ENCODE measurements at regions not wholly inside any gene's neighbourhood (a gene's known extent, or its start where the extent isn't known, plus 50 kb on each side); places are given as distances from the start of the nearest gene placed in this dataset.

DNA sequence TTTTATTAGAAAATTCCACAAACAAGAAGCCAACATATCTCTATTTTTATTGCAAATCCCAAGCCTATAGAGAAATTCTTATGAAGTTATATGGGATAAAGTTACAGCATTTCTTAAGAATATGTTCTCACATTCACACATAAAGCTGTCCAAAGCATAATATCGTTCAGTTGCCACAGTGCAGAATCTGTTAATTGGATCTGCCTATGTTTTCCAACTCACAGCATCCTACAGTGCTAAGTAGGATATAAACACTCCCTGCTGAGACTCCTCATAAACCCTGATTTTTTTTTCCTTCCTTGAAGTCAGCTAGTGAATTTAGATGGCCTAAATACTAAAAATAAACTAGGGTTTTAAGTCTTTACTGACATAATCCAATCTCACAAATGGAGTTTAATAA, 307.9 kb downstream of the PDGFC start:
- Histone ChIP-seq H3K27ac (ENCODE audit: insufficient read depth, low read length, poor library complexity, severe bottlenecking) (no peak overlapping the region), H3K4me3 (ENCODE audit: low read depth, low read length) (no peak overlapping the region), H3K4me1 (ENCODE audit: control insufficient read depth, insufficient read depth, low read length, poor library complexity, severe bottlenecking) (no peaks in the 10 kb centered on the region), H3K9me3 (ENCODE audit: control insufficient read depth in 2 of 2, low read length in 2 of 2) (peaks cover 0 to 4% of the 10 kb centered on the region in 2 experiments), H3K36me3 (ENCODE audit: control insufficient read depth, insufficient read depth, low read length) (no peaks in the 10 kb centered on the region), H3K27me3 (ENCODE audit: control insufficient read depth, insufficient read depth, low read length) (no peaks in the 10 kb centered on the region)
- DNase-seq = no peak
- Mint-ChIP-seq H3K9me3 (peaks cover 0 to 8% (median 5%) of the 10 kb centered on the region in 7 donors), H3K27ac (no peak overlapping the region), H3K27me3 (no peaks in the 10 kb centered on the region), H3K36me3 (no peaks in the 10 kb centered on the region), H3K4me3 (no peak overlapping the region), H3K4me1 (no peaks in the 10 kb centered on the region)
- no peak for ATAC-seq (ENCODE audit: low read depth in 2 of 2)

DNA sequence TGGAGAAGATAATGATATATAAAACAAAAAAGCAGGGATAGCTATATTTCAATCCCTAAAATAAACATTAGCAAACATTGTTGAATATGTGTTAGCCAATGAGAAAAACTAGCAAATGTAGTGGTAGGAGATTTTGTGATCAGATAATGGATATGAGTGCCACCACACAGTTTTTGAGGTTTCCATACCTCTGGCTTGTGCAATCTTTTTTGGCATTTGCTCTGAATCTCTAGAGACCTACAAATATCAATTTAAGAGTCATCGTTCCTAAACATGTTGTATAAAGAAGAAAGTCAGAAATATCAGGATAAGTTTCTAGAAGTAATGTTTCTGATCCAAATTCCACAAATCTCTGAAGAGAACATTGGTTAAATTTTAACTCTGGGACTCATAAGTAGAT, 308.7 kb downstream of the PDGFC start:
- DNase-seq (no peak), ATAC-seq (ENCODE audit: low read depth in 2 of 2) (no peak)
- Histone ChIP-seq H3K27ac (ENCODE audit: insufficient read depth, low read length, poor library complexity, severe bottlenecking) (no peak overlapping the region), H3K36me3 (ENCODE audit: control insufficient read depth, insufficient read depth, low read length) (no peaks in the 10 kb centered on the region), H3K4me3 (ENCODE audit: low read depth, low read length) (no peak overlapping the region), H3K4me1 (ENCODE audit: control insufficient read depth, insufficient read depth, low read length, poor library complexity, severe bottlenecking) (no peaks in the 10 kb centered on the region), H3K9me3 (ENCODE audit: control insufficient read depth in 2 of 2, low read length in 2 of 2) (peaks cover 0 to 4% of the 10 kb centered on the region in 2 experiments), H3K27me3 (ENCODE audit: control insufficient read depth, insufficient read depth, low read length) (no peaks in the 10 kb centered on the region)
- H3K27ac Mint-ChIP-seq = no peak overlapping the region
- no peaks in the 10 kb centered on the region for H3K27me3 Mint-ChIP-seq
- H3K9me3 Mint-ChIP-seq = peaks cover 0 to 8% (median 5%) of the 10 kb centered on the region in 7 donors
- H3K4me1 Mint-ChIP-seq = no peaks in the 10 kb centered on the region
- H3K4me3 Mint-ChIP-seq = no peak overlapping the region
- no peaks in the 10 kb centered on the region for H3K36me3 Mint-ChIP-seq

DNA sequence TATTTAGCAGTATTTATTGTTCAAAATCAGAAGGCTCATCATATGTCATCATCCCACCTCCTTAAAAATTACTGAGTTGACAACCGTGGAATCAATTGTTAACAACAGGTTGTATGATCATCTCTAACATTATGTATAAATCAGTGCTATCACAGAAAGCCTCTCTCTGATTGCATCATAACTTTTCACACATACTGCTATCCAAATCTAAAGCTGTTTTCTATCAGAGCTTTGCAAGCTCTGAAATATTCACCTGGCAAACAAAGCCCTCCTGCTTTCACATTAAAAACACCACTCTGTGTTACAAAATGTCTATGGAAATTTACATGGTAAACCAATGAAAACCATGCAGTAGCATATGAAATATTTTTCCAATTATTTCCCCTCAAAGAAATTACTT, 310.0 kb downstream of the PDGFC start:
- no peaks in the 10 kb centered on the region for H3K36me3 ChIP-seq (ENCODE audit: control insufficient read depth, insufficient read depth, low read length)
- no peaks in the 10 kb centered on the region for H3K36me3 Mint-ChIP-seq
- no peak overlapping the region for H3K27ac Mint-ChIP-seq
- H3K27me3 Mint-ChIP-seq = no peaks in the 10 kb centered on the region
- no peak overlapping the region for H3K27ac ChIP-seq (ENCODE audit: insufficient read depth, low read length, poor library complexity, severe bottlenecking)
- no peaks in the 10 kb centered on the region for H3K4me1 Mint-ChIP-seq
- no peaks in the 10 kb centered on the region for H3K4me1 ChIP-seq (ENCODE audit: control insufficient read depth, insufficient read depth, low read length, poor library complexity, severe bottlenecking)
- no peak overlapping the region for H3K4me3 Mint-ChIP-seq
- DNase-seq = no peak
- H3K4me3 ChIP-seq (ENCODE audit: low read depth, low read length) = no peak overlapping the region
- H3K9me3 Mint-ChIP-seq = peaks cover 0 to 8% (median 5%) of the 10 kb centered on the region in 7 donors
- H3K27me3 ChIP-seq (ENCODE audit: control insufficient read depth, insufficient read depth, low read length) = no peaks in the 10 kb centered on the region
- H3K9me3 ChIP-seq (ENCODE audit: control insufficient read depth in 2 of 2, low read length in 2 of 2) = peaks cover 0 to 4% of the 10 kb centered on the region in 2 experiments
- no peak for ATAC-seq (ENCODE audit: low read depth in 2 of 2)

DNA sequence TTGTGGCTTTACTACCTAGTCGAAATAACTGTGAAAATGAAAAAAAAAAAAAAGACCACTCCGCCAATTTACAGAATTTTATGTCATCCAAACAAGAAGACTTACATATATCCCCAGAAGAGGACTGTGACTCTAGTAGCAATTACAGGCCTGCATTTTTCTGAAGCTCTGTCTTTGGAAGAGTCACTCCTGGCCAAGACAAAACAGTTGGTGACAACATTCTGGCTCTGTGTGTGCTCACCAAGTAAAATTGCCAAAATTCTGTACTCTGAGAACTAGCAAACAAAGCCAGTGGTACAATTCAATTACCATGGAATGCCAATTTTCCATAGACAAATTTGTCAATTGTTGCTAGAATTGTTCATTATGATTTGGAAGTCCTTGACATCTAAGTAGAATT, 311.1 kb downstream of the PDGFC start:
- H3K27me3 Mint-ChIP-seq = no peaks in the 10 kb centered on the region
- no peak overlapping the region for H3K4me3 Mint-ChIP-seq
- Histone ChIP-seq H3K4me3 (ENCODE audit: low read depth, low read length) (no peak overlapping the region), H3K36me3 (ENCODE audit: control insufficient read depth, insufficient read depth, low read length) (no peaks in the 10 kb centered on the region), H3K9me3 (ENCODE audit: control insufficient read depth in 2 of 2, low read length in 2 of 2) (peaks cover 0 to under 1% of the 10 kb centered on the region in 2 experiments), H3K4me1 (ENCODE audit: control insufficient read depth, insufficient read depth, low read length, poor library complexity, severe bottlenecking) (no peaks in the 10 kb centered on the region), H3K27me3 (ENCODE audit: control insufficient read depth, insufficient read depth, low read length) (no peaks in the 10 kb centered on the region), H3K27ac (ENCODE audit: insufficient read depth, low read length, poor library complexity, severe bottlenecking) (no peak overlapping the region)
- H3K9me3 Mint-ChIP-seq = peaks cover 0 to 4% (median 2%) of the 10 kb centered on the region in 7 donors
- no peak overlapping the region for H3K27ac Mint-ChIP-seq
- no peaks in the 10 kb centered on the region for H3K4me1 Mint-ChIP-seq
- no peaks in the 10 kb centered on the region for H3K36me3 Mint-ChIP-seq
- no peak for ATAC-seq (ENCODE audit: low read depth in 2 of 2)
- DNase-seq = no peak

DNA sequence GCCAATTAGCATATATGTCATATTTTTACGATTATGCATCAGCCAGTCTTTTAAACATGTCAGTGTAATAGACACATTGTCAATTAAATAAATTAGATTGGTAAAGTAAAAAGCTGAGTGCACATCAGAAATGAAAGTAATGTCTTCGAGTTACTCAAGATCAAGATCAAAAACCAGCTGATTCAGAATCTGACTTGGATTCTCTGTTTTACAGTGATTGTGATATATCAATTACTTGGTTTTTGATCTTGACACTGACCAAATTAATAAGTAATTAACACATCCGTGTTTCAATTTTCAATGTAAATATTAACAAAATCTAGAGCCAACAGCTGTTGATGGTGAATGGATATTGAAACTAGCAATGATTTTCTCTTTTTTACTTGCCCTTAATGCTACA, 311.6 kb downstream of the PDGFC start:
- no peak overlapping the region for H3K27ac ChIP-seq (ENCODE audit: insufficient read depth, low read length, poor library complexity, severe bottlenecking)
- H3K27ac Mint-ChIP-seq = no peak overlapping the region
- no peaks in the 10 kb centered on the region for H3K36me3 ChIP-seq (ENCODE audit: control insufficient read depth, insufficient read depth, low read length)
- H3K27me3 ChIP-seq (ENCODE audit: control insufficient read depth, insufficient read depth, low read length) = no peaks in the 10 kb centered on the region
- H3K9me3 ChIP-seq (ENCODE audit: control insufficient read depth in 2 of 2, low read length in 2 of 2) = no peaks in the 10 kb centered on the region
- no peaks in the 10 kb centered on the region for H3K27me3 Mint-ChIP-seq
- ATAC-seq (ENCODE audit: low read depth in 2 of 2) (no peak), DNase-seq (no peak)
- H3K36me3 Mint-ChIP-seq = no peaks in the 10 kb centered on the region
- no peaks in the 10 kb centered on the region for H3K4me1 ChIP-seq (ENCODE audit: control insufficient read depth, insufficient read depth, low read length, poor library complexity, severe bottlenecking)
- H3K9me3 Mint-ChIP-seq = peaks cover 0 to 4% (median 2%) of the 10 kb centered on the region in 7 donors
- no peak overlapping the region for H3K4me3 ChIP-seq (ENCODE audit: low read depth, low read length)
- H3K4me1 Mint-ChIP-seq = no peaks in the 10 kb centered on the region
- no peak overlapping the region for H3K4me3 Mint-ChIP-seq

DNA sequence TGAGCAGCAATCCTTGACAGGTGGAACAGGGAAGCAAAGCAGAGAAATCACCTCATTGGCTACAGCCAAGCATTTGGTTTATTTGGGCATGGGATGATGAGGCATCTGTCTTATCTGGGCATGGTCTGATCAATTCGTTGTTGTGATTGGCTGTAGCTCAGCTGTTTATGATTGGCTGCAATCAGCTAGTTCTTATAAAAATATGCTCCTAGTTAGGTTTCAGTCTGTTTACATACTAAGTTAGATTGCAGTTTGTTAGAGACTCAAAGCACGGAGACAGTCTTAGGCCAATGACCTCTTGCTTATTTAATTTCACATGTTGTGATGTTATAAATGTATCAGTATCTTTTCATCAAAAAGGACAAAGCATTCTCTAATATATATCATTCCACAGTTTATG, 312.0 kb downstream of the PDGFC start:
- Histone ChIP-seq H3K36me3 (ENCODE audit: control insufficient read depth, insufficient read depth, low read length) (no peaks in the 10 kb centered on the region), H3K27ac (ENCODE audit: insufficient read depth, low read length, poor library complexity, severe bottlenecking) (no peak overlapping the region), H3K27me3 (ENCODE audit: control insufficient read depth, insufficient read depth, low read length) (no peaks in the 10 kb centered on the region), H3K4me1 (ENCODE audit: control insufficient read depth, insufficient read depth, low read length, poor library complexity, severe bottlenecking) (no peaks in the 10 kb centered on the region), H3K9me3 (ENCODE audit: control insufficient read depth in 2 of 2, low read length in 2 of 2) (no peaks in the 10 kb centered on the region), H3K4me3 (ENCODE audit: low read depth, low read length) (no peak overlapping the region)
- no peaks in the 10 kb centered on the region for H3K4me1 Mint-ChIP-seq
- H3K9me3 Mint-ChIP-seq = peaks cover 0 to 5% (median 2%) of the 10 kb centered on the region in 7 donors
- ATAC-seq (ENCODE audit: low read depth in 2 of 2) (no peak), DNase-seq (no peak)
- no peak overlapping the region for H3K27ac Mint-ChIP-seq
- H3K36me3 Mint-ChIP-seq = no peaks in the 10 kb centered on the region
- no peak overlapping the region for H3K4me3 Mint-ChIP-seq
- H3K27me3 Mint-ChIP-seq = no peaks in the 10 kb centered on the region

DNA sequence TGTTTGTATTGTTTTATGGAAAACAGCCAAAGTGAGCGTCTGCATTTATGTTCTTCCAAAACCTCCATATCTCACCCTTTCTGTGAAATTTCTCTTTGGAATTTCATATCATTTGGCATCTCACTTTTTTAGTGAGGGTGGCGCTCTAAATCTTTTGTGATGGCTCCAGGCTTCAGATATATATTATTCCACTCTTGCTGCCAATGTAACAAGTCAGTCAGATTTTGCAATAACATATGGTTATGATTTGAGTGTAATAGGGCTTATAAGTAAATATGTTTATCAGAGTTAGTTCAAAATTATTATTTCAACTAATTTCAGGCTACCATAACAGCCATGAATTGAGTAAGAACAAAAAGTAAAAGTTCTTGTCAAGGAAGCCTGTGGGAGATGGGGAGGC, 314.7 kb downstream of the PDGFC start:
- Histone ChIP-seq H3K36me3 (ENCODE audit: control insufficient read depth, insufficient read depth, low read length) (no peaks in the 10 kb centered on the region), H3K4me1 (ENCODE audit: control insufficient read depth, insufficient read depth, low read length, poor library complexity, severe bottlenecking) (no peaks in the 10 kb centered on the region), H3K27ac (ENCODE audit: insufficient read depth, low read length, poor library complexity, severe bottlenecking) (no peak overlapping the region), H3K9me3 (ENCODE audit: control insufficient read depth in 2 of 2, low read length in 2 of 2) (no peaks in the 10 kb centered on the region), H3K4me3 (ENCODE audit: low read depth, low read length) (no peak overlapping the region), H3K27me3 (ENCODE audit: control insufficient read depth, insufficient read depth, low read length) (no peaks in the 10 kb centered on the region)
- no peak for DNase-seq
- Mint-ChIP-seq H3K4me1 (no peaks in the 10 kb centered on the region), H3K4me3 (no peak overlapping the region), H3K36me3 (no peaks in the 10 kb centered on the region), H3K27me3 (no peaks in the 10 kb centered on the region), H3K27ac (no peak overlapping the region), H3K9me3 (peaks cover 0 to 8% (median 2%) of the 10 kb centered on the region in 7 donors)
- no peak for ATAC-seq (ENCODE audit: low read depth in 2 of 2)

DNA sequence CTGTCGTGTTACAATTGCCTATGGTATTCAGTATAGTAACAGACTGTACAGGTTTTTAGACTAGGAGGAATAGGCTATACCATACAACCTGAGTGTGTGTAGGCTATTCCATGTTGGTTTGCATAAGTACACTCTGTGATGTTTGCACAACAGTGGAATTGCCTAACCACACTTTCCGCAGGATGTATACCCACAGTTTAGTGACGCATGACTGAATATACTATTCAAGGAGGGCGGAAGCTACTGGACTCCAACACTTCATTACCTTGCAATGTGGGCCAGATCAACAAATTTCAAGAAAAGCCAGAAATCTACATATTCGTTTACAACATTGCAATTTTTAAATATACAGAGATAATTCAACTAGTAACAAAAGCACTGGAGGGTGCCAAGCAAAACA, 317.2 kb downstream of the PDGFC start:
- Mint-ChIP-seq H3K27me3 (no peaks in the 10 kb centered on the region), H3K4me3 (no peak overlapping the region), H3K4me1 (no peaks in the 10 kb centered on the region), H3K27ac (no peak overlapping the region), H3K9me3 (peaks cover 0 to 20% (median 5%) of the 10 kb centered on the region in 7 donors), H3K36me3 (no peaks in the 10 kb centered on the region)
- Histone ChIP-seq H3K4me3 (ENCODE audit: low read depth, low read length) (no peak overlapping the region), H3K27ac (ENCODE audit: insufficient read depth, low read length, poor library complexity, severe bottlenecking) (no peak overlapping the region), H3K36me3 (ENCODE audit: control insufficient read depth, insufficient read depth, low read length) (no peaks in the 10 kb centered on the region), H3K9me3 (ENCODE audit: control insufficient read depth in 2 of 2, low read length in 2 of 2) (peaks cover 0 to 3% of the 10 kb centered on the region in 2 experiments), H3K27me3 (ENCODE audit: control insufficient read depth, insufficient read depth, low read length) (no peaks in the 10 kb centered on the region), H3K4me1 (ENCODE audit: control insufficient read depth, insufficient read depth, low read length, poor library complexity, severe bottlenecking) (no peaks in the 10 kb centered on the region)
- no peak for ATAC-seq (ENCODE audit: low read depth in 2 of 2)
- no peak for DNase-seq

Measured in CD4-positive, CD25-positive, alpha-beta regulatory T cell (primary cell).